NCI-H226 (cell line): ENCODE measurements at regions not wholly inside any gene's neighbourhood (a gene's known extent, or its start where the extent isn't known, plus 50 kb on each side); places are given as distances from the start of the nearest gene placed in this dataset.

Experiments
- DNase-seq: peaks from one replicate; pipeline ENCODE4 v3.0.0-alpha.2; 2015

- no peak for DNase-seq
These were observed 1127.8 kb upstream of the PRKX start for GRCh38 chrX:4841216-4841745.

GRCh38 chrX:4831574-4831973 lies 1118.1 kb upstream of the PRKX start:
- DNase-seq: no peak

DNA sequence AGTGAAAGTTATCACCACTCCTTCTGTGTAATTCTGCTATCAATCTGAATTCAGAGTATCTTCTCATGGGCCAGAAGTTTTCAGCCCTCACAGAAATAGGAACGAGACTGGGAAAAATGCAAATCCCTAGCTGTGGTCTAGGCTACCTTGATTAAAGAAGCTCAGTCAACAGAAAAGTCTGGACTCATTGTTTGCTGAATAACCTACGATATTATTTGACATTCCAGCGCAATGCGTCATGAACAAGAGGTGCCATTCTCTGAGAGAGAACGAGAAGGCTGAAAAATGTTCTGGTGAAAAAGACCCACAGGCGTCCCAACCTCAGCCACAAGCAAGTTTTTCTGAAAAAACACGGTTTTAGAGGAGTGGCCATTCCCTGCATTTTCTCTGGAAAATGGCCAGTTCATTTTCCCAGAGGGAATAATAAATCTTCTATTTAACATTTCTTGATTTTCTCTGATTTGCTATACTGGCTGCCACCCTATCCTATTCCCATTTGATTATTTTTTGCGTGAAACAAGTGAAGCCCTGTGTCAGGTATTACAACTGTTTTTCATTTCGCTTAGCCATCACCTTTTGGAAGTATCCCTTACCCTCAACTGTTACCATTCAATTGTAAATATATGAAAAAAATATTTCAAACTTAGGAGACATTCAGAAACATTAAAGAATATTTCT lies 1117.6 kb upstream of the PRKX start:
- DNase-seq: no peak

GRCh38 chrX:4825550-4825949 lies 1112.1 kb upstream of the PRKX start:
- DNase-seq: no peak

- DNase-seq: no peak
These were observed 1096.1 kb upstream of the PRKX start for GRCh38 chrX:4809571-4809970.

DNA sequence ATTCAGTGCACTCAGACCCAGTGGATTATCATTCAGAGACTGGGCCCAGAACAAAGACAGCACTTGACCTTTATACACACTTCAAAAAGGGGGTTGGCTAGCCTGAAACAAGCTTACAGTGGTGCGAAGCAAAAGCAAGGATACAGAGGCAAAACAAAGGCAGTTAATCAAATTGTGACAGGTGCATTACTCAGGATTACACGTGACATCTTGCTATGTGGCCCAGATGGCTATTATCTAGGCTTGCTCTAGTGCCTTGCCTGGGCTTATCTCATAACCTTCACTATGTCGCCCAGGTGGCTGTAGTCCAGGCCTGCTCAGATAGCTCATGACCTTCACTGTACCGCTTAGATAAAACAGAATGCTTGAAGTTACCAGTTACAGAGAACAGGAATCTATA lies 1092.1 kb upstream of the PRKX start:
- DNase-seq: no peak

GRCh38 chrX:4800756-4801155 lies 1087.3 kb upstream of the PRKX start:
- no peak for DNase-seq

GRCh38 chrX:4787971-4788370 lies 1074.5 kb upstream of the PRKX start:
- no peak for DNase-seq

DNA sequence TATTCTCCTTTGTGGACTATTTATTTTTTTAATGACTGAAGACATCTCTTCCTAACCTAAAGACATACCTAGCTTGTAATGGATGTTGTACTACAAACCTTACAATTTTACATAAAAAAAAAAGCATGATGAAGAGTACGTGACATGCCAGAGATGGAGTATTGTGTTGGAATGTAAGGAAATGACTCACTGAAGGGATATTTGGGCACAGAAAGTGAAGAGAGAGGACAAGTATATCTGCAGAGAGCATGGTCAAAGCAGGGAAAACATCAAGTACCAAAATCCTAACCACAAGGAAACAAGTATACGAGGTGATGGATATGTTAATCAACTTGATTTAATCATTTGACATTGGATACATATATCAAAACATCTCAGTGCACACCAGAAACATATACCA lies 1051.4 kb upstream of the PRKX start:
- no peak for DNase-seq

DNA sequence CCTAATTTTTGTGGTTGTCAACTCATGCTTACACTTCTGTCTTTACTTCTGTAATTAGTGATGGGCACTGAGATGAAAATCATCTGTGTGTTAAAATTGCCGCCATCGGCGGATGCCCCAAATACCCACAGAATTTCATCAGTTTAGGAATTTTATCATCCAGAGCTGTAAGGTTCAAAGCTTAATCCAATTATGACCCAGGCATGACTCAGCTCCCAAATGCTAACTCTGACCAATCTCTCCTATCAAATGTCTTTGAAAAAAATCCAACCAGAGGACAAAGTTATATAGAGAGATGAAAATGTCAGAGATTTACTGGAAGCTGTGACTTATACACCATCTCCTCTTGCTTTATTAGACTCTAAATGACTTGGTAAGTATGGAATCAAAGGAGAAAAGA lies 1048.7 kb upstream of the PRKX start:
- no peak for DNase-seq

- no peak for DNase-seq
These were observed 1041.6 kb upstream of the PRKX start for GRCh38 chrX:4754878-4755604.

GRCh38 chrX:4741024-4741423 lies 1027.6 kb upstream of the PRKX start:
- DNase-seq: no peak

DNA sequence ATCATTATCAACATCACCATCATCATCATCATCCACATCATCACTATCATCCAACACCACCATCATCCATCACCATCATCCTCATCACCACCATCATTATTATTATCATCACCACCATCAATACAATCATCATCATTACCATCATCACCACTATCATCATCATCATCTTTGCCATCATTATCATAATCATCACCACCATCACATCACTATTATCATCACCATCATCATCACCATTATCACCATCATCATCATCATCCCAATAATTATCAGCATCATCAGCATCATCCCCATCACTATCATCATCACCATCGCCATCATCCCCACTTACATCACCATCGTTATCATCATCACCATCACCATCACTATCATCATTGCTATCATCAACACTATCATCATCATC lies 1021.9 kb upstream of the PRKX start:
- no peak for DNase-seq

DNA sequence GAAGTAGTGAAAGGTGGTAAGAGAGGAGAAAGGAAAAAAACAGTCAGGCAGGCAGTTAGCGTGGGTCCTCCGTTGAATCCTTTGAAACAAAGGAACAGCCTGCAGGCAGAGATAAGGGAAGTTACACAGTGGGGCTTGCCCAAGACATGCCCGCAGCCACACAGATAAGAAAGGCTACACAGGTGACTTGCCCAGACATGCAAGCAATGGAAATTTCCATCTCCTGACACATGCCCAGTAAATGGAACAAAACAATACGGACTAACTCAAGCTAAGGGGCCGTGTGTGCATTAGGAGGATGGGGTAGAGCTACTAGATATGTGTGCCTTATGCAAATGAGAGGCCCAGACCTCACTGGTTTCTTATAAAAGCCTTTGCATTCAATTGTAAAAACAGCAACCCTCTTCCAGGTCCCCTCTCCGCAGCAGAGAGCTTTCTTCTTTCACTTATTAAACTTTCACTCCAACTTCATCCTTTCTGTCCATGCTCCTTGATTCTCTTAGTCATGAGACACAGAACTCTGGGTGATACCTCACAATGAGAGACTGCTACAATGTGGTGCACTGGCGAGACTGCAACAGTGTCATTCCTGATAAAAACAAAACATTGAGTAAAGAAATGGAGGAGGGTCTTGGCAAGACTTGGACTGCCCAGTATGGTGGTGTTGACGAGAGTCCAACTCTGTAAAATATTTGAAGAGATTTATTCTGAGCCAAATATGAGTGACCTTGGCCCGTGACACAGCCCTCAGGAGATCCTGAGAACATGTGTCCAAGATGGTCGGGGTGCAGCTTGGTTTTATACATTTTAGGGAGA lies 997.4 kb upstream of the PRKX start:
- DNase-seq: no peak

DNA sequence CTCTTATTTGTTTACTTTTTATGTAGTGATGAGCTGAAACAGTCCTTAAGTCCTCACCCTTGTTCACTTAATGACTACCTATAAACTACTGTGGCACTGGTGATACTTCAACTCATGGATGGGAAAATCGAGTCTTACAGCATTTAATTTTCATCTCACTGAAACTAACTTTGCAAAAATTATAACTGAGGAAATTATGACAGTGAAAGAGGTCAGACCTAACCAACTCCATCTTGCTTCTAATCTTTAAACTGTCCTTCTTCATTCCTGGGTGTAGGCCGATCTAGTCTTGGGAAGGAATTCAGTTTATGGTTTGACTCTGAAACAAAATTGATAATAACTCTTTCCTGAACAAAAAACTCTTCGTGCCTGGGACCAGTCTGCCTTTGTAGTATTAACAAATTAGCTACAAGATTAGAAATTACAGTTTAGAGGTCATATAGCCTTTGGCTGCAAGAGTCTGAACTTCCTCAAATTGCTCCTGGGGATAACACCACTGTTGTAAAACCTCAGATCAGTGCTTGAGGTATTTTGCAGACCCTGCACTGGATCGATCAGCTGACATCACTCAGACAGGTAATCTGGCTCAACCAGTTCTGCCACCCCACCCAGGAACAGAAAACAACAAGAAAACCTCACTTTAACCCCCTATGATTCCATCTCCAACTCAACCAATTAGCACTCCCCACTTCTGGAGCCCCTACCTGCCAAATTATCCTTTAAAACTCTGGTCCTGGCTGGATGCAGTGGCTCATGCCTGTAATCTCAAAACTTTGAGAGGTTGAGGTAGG lies 995.7 kb upstream of the PRKX start:
- no peak for DNase-seq

DNA sequence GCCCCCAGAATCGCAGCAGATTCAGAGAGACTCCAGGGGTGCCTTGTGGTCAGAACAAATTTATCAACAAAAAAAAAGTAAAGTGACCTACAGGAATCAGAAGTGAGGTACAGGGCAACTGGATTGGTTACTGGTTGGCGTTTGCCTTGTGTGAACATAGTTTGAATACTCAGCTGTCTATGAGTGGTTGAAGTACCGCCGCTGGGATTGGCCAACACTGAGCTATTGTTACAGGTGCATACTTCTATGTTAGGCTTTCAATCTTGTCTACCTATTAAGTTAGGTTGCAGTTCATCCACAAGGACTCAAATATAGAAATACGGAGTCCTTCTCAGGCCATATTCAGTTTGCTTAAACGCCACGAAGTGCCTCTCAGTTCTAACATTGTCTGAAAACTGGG lies 993.5 kb upstream of the PRKX start:
- DNase-seq: no peak

- DNase-seq: no peak
These were observed 977.1 kb upstream of the PRKX start for GRCh38 chrX:4690521-4690920.

DNA sequence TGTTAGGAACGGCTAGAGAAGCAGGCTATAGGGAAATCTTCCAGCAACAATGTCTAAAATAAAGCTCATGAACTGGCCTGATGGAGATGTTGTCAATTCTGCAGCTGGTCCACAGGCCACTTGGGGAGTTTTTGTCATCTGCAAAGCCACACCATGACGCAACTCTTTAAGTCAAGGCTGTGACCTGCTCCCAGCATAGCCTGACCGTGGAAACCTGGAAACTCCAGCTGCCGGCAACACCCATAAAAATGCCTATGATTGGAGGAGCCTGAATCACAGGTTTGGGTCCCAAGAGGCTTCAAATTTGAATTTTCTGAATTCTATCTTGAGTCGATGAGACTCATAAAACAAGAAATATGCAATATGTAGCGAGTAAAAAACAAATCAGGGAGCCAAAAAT lies 969.2 kb upstream of the PRKX start:
- DNase-seq: no peak

DNA sequence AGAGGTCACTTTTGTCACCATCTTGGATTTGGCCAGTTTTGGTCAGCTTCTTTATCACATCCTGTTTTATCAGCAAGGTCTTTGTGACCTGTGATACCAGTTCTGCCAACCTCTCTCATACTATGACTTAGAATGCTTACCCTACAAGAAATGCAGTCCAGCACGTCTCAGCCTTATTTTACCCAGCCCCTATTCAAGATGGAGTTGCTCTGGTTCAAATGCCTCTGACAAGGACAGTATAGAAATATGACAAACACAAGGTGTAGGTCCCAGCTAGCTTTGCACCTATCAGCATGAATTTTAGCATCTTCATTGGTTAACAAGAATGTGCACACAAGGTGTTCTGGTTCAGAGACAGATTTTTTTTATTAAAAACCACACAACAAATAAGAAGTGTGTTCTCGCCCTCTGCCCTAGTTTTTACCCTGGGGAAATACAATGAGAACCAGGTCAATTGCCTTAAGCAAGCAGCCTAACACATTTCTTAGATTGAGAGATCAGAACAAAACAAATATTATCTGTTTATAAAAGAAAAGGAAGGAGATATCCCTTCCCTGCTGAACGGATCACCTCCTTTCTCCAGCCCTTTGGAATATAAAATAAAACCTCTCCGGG lies 962.3 kb upstream of the PRKX start:
- DNase-seq: no peak

GRCh38 chrX:4674028-4674782 lies 960.8 kb upstream of the PRKX start:
- DNase-seq: no peak

DNA sequence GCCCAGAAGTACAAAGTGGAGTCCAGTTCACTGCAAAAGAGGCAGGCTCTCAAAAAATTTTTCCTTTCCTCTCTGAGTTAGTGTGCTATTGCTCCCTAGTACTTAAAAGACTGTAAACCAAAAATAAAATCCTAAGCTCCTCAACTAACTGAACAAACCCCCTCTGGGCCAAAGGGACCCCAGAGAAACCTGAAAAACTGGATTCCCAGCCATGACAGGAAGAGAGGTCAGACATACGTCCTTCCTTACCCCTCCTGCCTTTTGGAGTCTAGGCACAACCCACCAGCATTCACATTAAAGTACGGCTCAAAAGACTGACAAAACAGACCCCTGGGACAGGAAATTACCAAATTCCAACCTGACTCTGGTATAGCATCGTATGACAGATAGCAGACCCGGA lies 957.9 kb upstream of the PRKX start:
- no peak for DNase-seq

- DNase-seq: no peak
These were observed 957.2 kb upstream of the PRKX start for GRCh38 chrX:4670606-4671005.
